GM23338 (cell line): ENCODE measurements at regions not wholly inside any gene's neighbourhood (a gene's known extent, or its start where the extent isn't known, plus 50 kb on each side); places are given as distances from the start of the nearest gene placed in this dataset.

Source experiments
- CREB1 ChIP-seq: fragments of 250-450 bp; sonication (Bioruptor Pico); IDR thresholded peaks from 2 replicates; pipeline ENCODE4 v1.5.0; 2020; ENCODE audit warnings: low read depth, mild to moderate bottlenecking, moderate library complexity
- CTCF ChIP-seq, 2 experiments: fragments of 200-600 bp in 1 of 2; sonication (generic) in 1 of 2; conservative IDR thresholded peaks; 2 replicates each; pipeline versions ENCODE4 v1.5.1 to v1.6.1; 2016 to 2017; ENCODE audit warnings: antibody characterized with exemption in 2 of 2, low read depth in 2 of 2, mild to moderate bottlenecking in 2 of 2, moderate library complexity in 1 of 2
- EZH2 ChIP-seq: fragments of 200-600 bp; sonication (generic); IDR thresholded peaks from one replicate; pipeline ENCODE4 v1.8.0; 2017; ENCODE audit warnings: antibody characterized with exemption, mild to moderate bottlenecking, low read depth; ENCODE audit not compliant: unreplicated experiment
- REST ChIP-seq: IDR thresholded peaks from one replicate; pipeline ENCODE4 v1.6.1; 2018; ENCODE audit warnings: antibody characterized with exemption; ENCODE audit not compliant: unreplicated experiment
- ZNF114 ChIP-seq: fragments of 250-450 bp; sonication (Bioruptor Pico); IDR thresholded peaks from 2 replicates; pipeline ENCODE4 v1.5.0; 2020; ENCODE audit warnings: mild to moderate bottlenecking, moderate library complexity
- ZNF331 ChIP-seq: fragments of 250-450 bp; sonication (Bioruptor Pico); IDR thresholded peaks from 2 replicates; pipeline ENCODE4 v1.5.0; 2020; ENCODE audit warnings: low read depth, mild to moderate bottlenecking, moderate library complexity
- TF ChIP-seq, protein P1 (sequence below): fragments of 250-450 bp; sonication (Bioruptor Pico); IDR thresholded peaks from 2 replicates; pipeline ENCODE4 v1.5.0; 2020; ENCODE audit warnings: mild to moderate bottlenecking, moderate library complexity

GRCh38 chrX:6666624-6667023 is 131.7 kb upstream of the VCX3A start (continued):
- TF ChIP-seq, protein P1, sequence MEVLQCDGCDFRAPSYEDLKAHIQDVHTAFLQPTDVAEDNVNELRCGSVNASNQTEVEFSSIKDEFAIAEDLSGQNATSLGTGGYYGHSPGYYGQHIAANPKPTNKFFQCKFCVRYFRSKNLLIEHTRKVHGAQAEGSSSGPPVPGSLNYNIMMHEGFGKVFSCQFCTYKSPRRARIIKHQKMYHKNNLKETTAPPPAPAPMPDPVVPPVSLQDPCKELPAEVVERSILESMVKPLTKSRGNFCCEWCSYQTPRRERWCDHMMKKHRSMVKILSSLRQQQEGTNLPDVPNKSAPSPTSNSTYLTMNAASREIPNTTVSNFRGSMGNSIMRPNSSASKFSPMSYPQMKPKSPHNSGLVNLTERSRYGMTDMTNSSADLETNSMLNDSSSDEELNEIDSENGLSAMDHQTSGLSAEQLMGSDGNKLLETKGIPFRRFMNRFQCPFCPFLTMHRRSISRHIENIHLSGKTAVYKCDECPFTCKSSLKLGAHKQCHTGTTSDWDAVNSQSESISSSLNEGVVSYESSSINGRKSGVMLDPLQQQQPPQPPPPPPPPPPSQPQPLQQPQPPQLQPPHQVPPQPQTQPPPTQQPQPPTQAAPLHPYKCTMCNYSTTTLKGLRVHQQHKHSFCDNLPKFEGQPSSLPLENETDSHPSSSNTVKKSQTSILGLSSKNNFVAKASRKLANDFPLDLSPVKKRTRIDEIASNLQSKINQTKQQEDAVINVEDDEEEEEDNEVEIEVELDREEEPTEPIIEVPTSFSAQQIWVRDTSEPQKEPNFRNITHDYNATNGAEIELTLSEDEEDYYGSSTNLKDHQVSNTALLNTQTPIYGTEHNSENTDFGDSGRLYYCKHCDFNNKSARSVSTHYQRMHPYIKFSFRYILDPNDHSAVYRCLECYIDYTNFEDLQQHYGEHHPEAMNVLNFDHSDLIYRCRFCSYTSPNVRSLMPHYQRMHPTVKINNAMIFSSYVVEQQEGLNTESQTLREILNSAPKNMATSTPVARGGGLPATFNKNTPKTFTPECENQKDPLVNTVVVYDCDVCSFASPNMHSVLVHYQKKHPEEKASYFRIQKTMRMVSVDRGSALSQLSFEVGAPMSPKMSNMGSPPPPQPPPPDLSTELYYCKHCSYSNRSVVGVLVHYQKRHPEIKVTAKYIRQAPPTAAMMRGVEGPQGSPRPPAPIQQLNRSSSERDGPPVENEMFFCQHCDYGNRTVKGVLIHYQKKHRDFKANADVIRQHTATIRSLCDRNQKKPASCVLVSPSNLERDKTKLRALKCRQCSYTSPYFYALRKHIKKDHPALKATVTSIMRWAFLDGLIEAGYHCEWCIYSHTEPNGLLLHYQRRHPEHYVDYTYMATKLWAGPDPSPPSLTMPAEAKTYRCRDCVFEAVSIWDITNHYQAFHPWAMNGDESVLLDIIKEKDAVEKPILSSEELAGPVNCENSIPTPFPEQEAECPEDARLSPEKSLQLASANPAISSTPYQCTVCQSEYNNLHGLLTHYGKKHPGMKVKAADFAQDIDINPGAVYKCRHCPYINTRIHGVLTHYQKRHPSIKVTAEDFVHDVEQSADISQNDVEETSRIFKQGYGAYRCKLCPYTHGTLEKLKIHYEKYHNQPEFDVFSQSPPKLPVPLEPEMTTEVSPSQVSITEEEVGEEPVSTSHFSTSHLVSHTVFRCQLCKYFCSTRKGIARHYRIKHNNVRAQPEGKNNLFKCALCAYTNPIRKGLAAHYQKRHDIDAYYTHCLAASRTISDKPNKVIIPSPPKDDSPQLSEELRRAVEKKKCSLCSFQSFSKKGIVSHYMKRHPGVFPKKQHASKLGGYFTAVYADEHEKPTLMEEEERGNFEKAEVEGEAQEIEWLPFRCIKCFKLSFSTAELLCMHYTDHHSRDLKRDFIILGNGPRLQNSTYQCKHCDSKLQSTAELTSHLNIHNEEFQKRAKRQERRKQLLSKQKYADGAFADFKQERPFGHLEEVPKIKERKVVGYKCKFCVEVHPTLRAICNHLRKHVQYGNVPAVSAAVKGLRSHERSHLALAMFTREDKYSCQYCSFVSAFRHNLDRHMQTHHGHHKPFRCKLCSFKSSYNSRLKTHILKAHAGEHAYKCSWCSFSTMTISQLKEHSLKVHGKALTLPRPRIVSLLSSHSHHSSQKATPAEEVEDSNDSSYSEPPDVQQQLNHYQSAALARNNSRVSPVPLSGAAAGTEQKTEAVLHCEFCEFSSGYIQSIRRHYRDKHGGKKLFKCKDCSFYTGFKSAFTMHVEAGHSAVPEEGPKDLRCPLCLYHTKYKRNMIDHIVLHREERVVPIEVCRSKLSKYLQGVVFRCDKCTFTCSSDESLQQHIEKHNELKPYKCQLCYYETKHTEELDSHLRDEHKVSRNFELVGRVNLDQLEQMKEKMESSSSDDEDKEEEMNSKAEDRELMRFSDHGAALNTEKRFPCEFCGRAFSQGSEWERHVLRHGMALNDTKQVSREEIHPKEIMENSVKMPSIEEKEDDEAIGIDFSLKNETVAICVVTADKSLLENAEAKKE (CRISPR knock-in tag): no peak
- TF ChIP-seq ZNF114 (CRISPR knock-in tag): no peak
- TF ChIP-seq REST: no peak
- no peak for TF ChIP-seq EZH2
- TF ChIP-seq CREB1 (CRISPR knock-in tag): no peak
- TF ChIP-seq ZNF331 (CRISPR knock-in tag): no peak
- no peak for TF ChIP-seq CTCF (conservative IDR thresholded peaks at IDR 0.05; ENCODE audit: low read depth in 2 of 2)
